ENCODE measurements at regions not wholly inside any gene's neighbourhood (a gene's known extent, or its start where the extent isn't known, plus 50 kb on each side); places are given as distances from the start of the nearest gene placed in this dataset.

GRCh38 chrX:140848800-140849199 lies 139.2 kb downstream of the LINC00632 start:
- DNase-seq = no peak

- DNase-seq = no peak
Observed at GRCh38 chrX:140860718-140861117, 141.7 kb upstream of the SPANXB1 start.

GRCh38 chrX:140866446-140866845 lies 135.9 kb upstream of the SPANXB1 start:
- no peak for DNase-seq

GRCh38 chrX:140912606-140913005 lies 89.8 kb upstream of the SPANXB1 start:
- no peak for DNase-seq

- no peak for DNase-seq
Observed at GRCh38 chrX:140913802-140914501, 88.4 kb upstream of the SPANXB1 start.

GRCh38 chrX:140916872-140917271 lies 85.5 kb upstream of the SPANXB1 start:
- no peak for DNase-seq

GRCh38 chrX:140917354-140918115 lies 84.9 kb upstream of the SPANXB1 start:
- no peak for DNase-seq

GRCh38 chrX:140918398-140919038 lies 83.9 kb upstream of the SPANXB1 start:
- peak in 19 of 51 donors; percentile 0 to 35 (median 1) for DNase-seq

GRCh38 chrX:140920416-140920815 lies 82.0 kb upstream of the SPANXB1 start:
- DNase-seq = no peak

- DNase-seq = no peak
Observed at GRCh38 chrX:140923118-140923517, 79.3 kb upstream of the SPANXB1 start.

- no peak for DNase-seq
Observed at GRCh38 chrX:140928739-140929138, 73.7 kb upstream of the SPANXB1 start.

GRCh38 chrX:140933016-140933415 lies 69.4 kb upstream of the SPANXB1 start:
- DNase-seq = no peak

GRCh38 chrX:140933874-140934655 lies 68.3 kb upstream of the SPANXB1 start:
- no peak for DNase-seq

GRCh38 chrX:140943513-140943912 lies 58.9 kb upstream of the SPANXB1 start:
- no peak for DNase-seq

GRCh38 chrX:140944710-140945109 lies 57.7 kb upstream of the SPANXB1 start:
- DNase-seq = no peak

GRCh38 chrX:140948827-140949226 lies 53.6 kb upstream of the SPANXB1 start:
- DNase-seq = no peak

GRCh38 chrX:140949233-140949632 lies 53.2 kb upstream of the SPANXB1 start:
- no peak for DNase-seq
